K562 (cell line): ENCODE measurements at regions not wholly inside any gene's neighbourhood (a gene's known extent, or its start where the extent isn't known, plus 50 kb on each side); places are given as distances from the start of the nearest gene placed in this dataset.

Experiments
- ATAC-seq: fragments of 200-7000 bp; cut with Tn5 transposase; 3 replicates; pipeline ENCODE4 v1.9.1; 2020; ENCODE audit warnings: moderate library complexity
- BruUV-seq: library from RNA; stranded (reverse); fragments of 400-500 nt; replicated peaks from 2 replicates; lab custom pipeline; 2021; lab: Mats Ljungman, UMichigan
- CTCF ChIA-PET: fragments of 300-600 bp; formaldehyde crosslinking; extraction: SDS; loops from one replicate; lab custom pipeline; 2021; ENCODE audit warnings: low intra/inter-chr PET ratio; lab: Yijun Ruan, JAX
- POLR2A ChIA-PET: fragments of 300-600, 350-650 bp; sonication (Branson Sonifier 250); formaldehyde crosslinking; extraction: SDS; loops from one replicate; lab custom pipeline; 2021; ENCODE audit warnings: antibody characterized with exemption, inconsistent platforms; lab: Yijun Ruan, JAX
- DNase-seq, 4 experiments: peaks; one replicate each; pipeline versions ENCODE4 v3.0.0 to v3.0.0-alpha.2; 2011 to 2018; ENCODE audit warnings: low spot score in 3 of 4, mixed read lengths in 3 of 4; ENCODE audit errors: extremely low read depth in 1 of 4
- FAIRE-seq: peaks from 2 replicates; lab custom pipeline; 2011; peaks lifted over from hg19 to GRCh38; lab: Jason Lieb, UNC
- H2AFZ ChIP-seq: 2 replicates; pipeline ENCODE4 v1.6.0; 2011; ENCODE audit warnings: low read depth, low read length, control low read depth, inconsistent platforms
- H3K27ac ChIP-seq: fragments of 200-600 bp; 3 replicates; pipeline ENCODE4 v1.8.0; 2011; ENCODE audit warnings: low read depth, mild to moderate bottlenecking, control low read depth, inconsistent platforms, low read length, moderate library complexity, mixed read lengths; ENCODE audit errors: extremely low read depth
- H3K27me3 ChIP-seq, 2 experiments: fragments of 300-600 bp in 1 of 2; 2 replicates in 1 of 2; 3 replicates in 1 of 2; pipeline versions ENCODE4 v1.6.0 to v1.8.0; 2011; ENCODE audit warnings: inconsistent platforms in 2 of 2, low read length in 2 of 2, mild to moderate bottlenecking in 1 of 2, mixed read lengths in 1 of 2, moderate library complexity in 1 of 2; ENCODE audit not compliant: control insufficient read depth in 2 of 2, insufficient read depth in 2 of 2
- H3K36me3 ChIP-seq: fragments of 300-600 bp; 3 replicates; pipeline ENCODE4 v1.8.0; 2011; ENCODE audit warnings: mild to moderate bottlenecking, low read length, inconsistent platforms; ENCODE audit not compliant: control insufficient read depth, insufficient read depth
- H3K4me1 ChIP-seq, 2 experiments: fragments of 200-600 bp in 1 of 2; replicated peaks in 1 of 2; 2 replicates in 1 of 2; 3 replicates in 1 of 2; pipeline versions ENCODE4 v1.5.1 to v1.8.0; 2011; ENCODE audit warnings: inconsistent platforms in 2 of 2, low read length in 2 of 2, mild to moderate bottlenecking in 1 of 2, mixed read lengths in 1 of 2, moderate library complexity in 1 of 2; ENCODE audit not compliant: control insufficient read depth in 2 of 2, insufficient read depth in 2 of 2
- H3K4me2 ChIP-seq: 2 replicates; pipeline ENCODE4 v1.6.1; 2011; ENCODE audit warnings: low read length, control low read depth, inconsistent platforms, mixed read lengths; ENCODE audit not compliant: insufficient read depth
- H3K4me3 ChIP-seq: fragments of 200-600 bp; sonication (generic), shearing (Covaris generic); 2 replicates; pipeline ENCODE4 v1.5.1; 2016; ENCODE audit warnings: control low read depth, inconsistent platforms
- H3K79me2 ChIP-seq: fragments of 200-600 bp; 3 replicates; pipeline ENCODE4 v1.8.0; 2011; ENCODE audit warnings: low read length, inconsistent platforms; ENCODE audit not compliant: control insufficient read depth, insufficient read depth
- H3K9ac ChIP-seq, 2 experiments: 2 replicates each; pipeline versions ENCODE4 v1.6.0 to v1.6.1; 2011; ENCODE audit warnings: low read depth in 2 of 2, low read length in 2 of 2, control low read depth in 1 of 2, inconsistent platforms in 1 of 2, mild to moderate bottlenecking in 1 of 2, mixed read lengths in 1 of 2; ENCODE audit not compliant: insufficient read depth in 1 of 2
- H3K9me1 ChIP-seq: one replicate; pipeline ENCODE4 v1.6.0; 2011; ENCODE audit warnings: inconsistent platforms, mild to moderate bottlenecking, low read length, moderate library complexity; ENCODE audit not compliant: control insufficient read depth, insufficient read depth
- H3K9me3 ChIP-seq: replicated peaks from 2 replicates; pipeline ENCODE4 v1.5.1; 2011; ENCODE audit warnings: low read depth, low read length, inconsistent platforms; ENCODE audit not compliant: control insufficient read depth, insufficient read depth
- H4K20me1 ChIP-seq: replicated peaks from 2 replicates; pipeline ENCODE4 v1.6.1; 2011; ENCODE audit warnings: low read length, inconsistent platforms, mixed read lengths; ENCODE audit not compliant: control insufficient read depth, insufficient read depth
- LARP7 ChIP-seq: fragments of 450-650 bp; IDR thresholded peaks from 2 replicates; pipeline ENCODE4 v1.6.1; 2016
- NR3C1 ChIP-seq: sonication (generic); formaldehyde crosslinking; IDR thresholded peaks from 2 replicates; pipeline ENCODE4 v1.8.1; 2022; ENCODE audit warnings: missing genetic modification reagents
- POLR2AphosphoS5 ChIP-seq: IDR thresholded peaks from 2 replicates; pipeline ENCODE4 v1.6.1; 2011; ENCODE audit warnings: mild to moderate bottlenecking, low read depth, low read length, moderate library complexity; ENCODE audit not compliant: control insufficient read depth, insufficient read depth
- SIN3A ChIP-seq, 2 experiments: fragments of 150-350 bp in 1 of 2; IDR thresholded peaks; 2 replicates each; pipeline ENCODE4 v1.6.1; 2011 to 2016; ENCODE audit warnings: borderline replicate concordance in 2 of 2, low read depth in 2 of 2, low read length in 2 of 2, mild to moderate bottlenecking in 2 of 2, moderate library complexity in 2 of 2; ENCODE audit not compliant: control insufficient read depth in 1 of 2
- SMARCB1 ChIP-seq: IDR thresholded peaks from 2 replicates; pipeline ENCODE4 v1.6.1; 2011; ENCODE audit warnings: improper control_type of control experiment, low read depth; ENCODE audit not compliant: insufficient read length
- TCF7 ChIP-seq: sonication (generic); IDR thresholded peaks from 2 replicates; pipeline ENCODE4 v1.6.1; 2016; ENCODE audit warnings: antibody characterized with exemption, borderline replicate concordance
- ZEB2 ChIP-seq: fragments of 450-650 bp; IDR thresholded peaks from 2 replicates; pipeline ENCODE4 v1.6.1; 2016
- ZKSCAN8 ChIP-seq: fragments of 200-800 bp; sonication (Bioruptor generic); IDR thresholded peaks from 2 replicates; pipeline ENCODE4 v1.6.1; 2016; ENCODE audit warnings: missing genetic modification characterization, missing compliant biosample characterization
- ZSCAN32 ChIP-seq: fragments of 450-650 bp; formaldehyde crosslinking; IDR thresholded peaks from 2 replicates; pipeline ENCODE4 v1.4.0; 2020; ENCODE audit warnings: mild to moderate bottlenecking, moderate library complexity
- WGBS: fragments of 100-300 bp; shearing (Covaris generic); methylation state at CpG from one replicate; pipeline ENCODE4 v1.1.6; 2016; ENCODE audit warnings: low coverage, mixed read lengths; ENCODE audit not compliant: insufficient coverage; ENCODE audit errors: missing lambda C conversion rate; 5-methylcytosine and 5-hydroxymethylcytosine counted together
- in situ Hi-C: fragments of 300-500 bp; cut with MboI; formaldehyde crosslinking; loops from 4 replicates; pipeline ENCODE4 v1.15.0; 2018; ENCODE audit warnings: inconsistent platforms, mixed read lengths
- intact Hi-C: fragments of 100-400 bp; cut with micrococcal nuclease; formaldehyde crosslinking; loops from 2 replicates; pipeline ENCODE4 v1.14.2; 2022
- TF ChIP-seq, protein P1 (sequence below): fragments of 250-450 bp; sonication (Bioruptor Pico); IDR thresholded peaks from 2 replicates; pipeline ENCODE4 v1.8.0; 2022; ENCODE audit warnings: inconsistent platforms, mild to moderate bottlenecking, moderate library complexity, borderline replicate concordance
- TF ChIP-seq, protein P2 (sequence below): fragments of 250-450 bp; sonication (Bioruptor Pico); IDR thresholded peaks from 2 replicates; pipeline ENCODE4 v1.4.0; 2020; ENCODE audit warnings: mild to moderate bottlenecking, moderate library complexity
- TF ChIP-seq, protein P3 (sequence below): fragments of 450-650 bp; IDR thresholded peaks from 2 replicates; pipeline ENCODE4 v1.6.1; 2016
- TF ChIP-seq, protein P4 (sequence below): IDR thresholded peaks from 2 replicates; pipeline ENCODE4 v1.6.1; 2014; ENCODE audit warnings: antibody characterized with exemption
- TF ChIP-seq, protein P5 (sequence below): fragments of 450-650 bp; formaldehyde crosslinking; IDR thresholded peaks from 2 replicates; pipeline ENCODE4 v1.4.0; 2020; ENCODE audit warnings: mild to moderate bottlenecking, moderate library complexity

DNA sequence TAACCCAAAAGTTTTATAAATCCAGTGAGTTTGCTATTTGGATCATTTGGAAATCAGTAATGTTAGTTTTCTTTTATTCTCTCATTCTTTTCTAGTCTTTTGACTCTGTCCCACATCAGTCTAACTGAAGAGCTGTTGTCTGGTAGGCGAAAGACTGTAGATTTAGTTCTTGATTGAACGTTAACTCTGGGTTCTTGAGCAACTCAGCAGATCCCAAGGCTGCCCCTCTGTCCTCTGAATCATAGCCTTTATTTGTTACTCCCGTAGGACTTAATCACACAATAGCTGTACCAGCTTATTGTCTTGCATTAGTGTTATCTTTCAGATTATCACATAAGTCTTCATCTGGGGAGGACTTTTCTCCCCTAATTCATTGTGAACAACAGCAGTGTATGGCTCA, 119.3 kb upstream of the TOM1L1 start:
- H3K27me3 ChIP-seq, result no peaks in the 10 kb centered on the region
- POLR2A ChIA-PET, result no interaction called here
- no peaks in the 10 kb centered on the region for H3K79me2 ChIP-seq
- ATAC-seq (no peak), DNase-seq (no peak), FAIRE-seq (no peak)
- no peaks in the 10 kb centered on the region for H3K9me1 ChIP-seq
- intact Hi-C loops, result no loop called here
- no peak overlapping the region for H3K4me2 ChIP-seq
- no peaks in the 10 kb centered on the region for H3K36me3 ChIP-seq
- no peak overlapping the region for H3K4me3 ChIP-seq
- CTCF ChIA-PET, result no interaction called here
- no peaks in the 10 kb centered on the region for H3K9me3 ChIP-seq
- H4K20me1 ChIP-seq, result no peaks in the 10 kb centered on the region
- H3K4me1 ChIP-seq, result no peaks in the 10 kb centered on the region
- in situ Hi-C loops, result no loop called here
- no peak overlapping the region for H3K9ac ChIP-seq
- 0% methylated on average over 3 of the region's 3 CpGs for WGBS
- BruUV-seq, result no TSS peak
- no peak overlapping the region for H3K27ac ChIP-seq
- H2AFZ ChIP-seq, result no peak overlapping the region
- TF ChIP-seq NR3C1 (CRISPR knock-in tag) (no peak), SMARCB1 (no peak), ZSCAN32 (CRISPR knock-in tag) (no peak), POLR2AphosphoS5 (no peak), ZKSCAN8 (CRISPR knock-in tag) (no peak), ZEB2 (no peak), TCF7 (no peak), LARP7 (no peak), SIN3A (IDR thresholded peaks at IDR 0.05; ENCODE audit: borderline replicate concordance in 2 of 2, control insufficient read depth in 1 of 2, low read depth in 2 of 2, low read length in 2 of 2) (no peak)
- TF ChIP-seq, protein P1, sequence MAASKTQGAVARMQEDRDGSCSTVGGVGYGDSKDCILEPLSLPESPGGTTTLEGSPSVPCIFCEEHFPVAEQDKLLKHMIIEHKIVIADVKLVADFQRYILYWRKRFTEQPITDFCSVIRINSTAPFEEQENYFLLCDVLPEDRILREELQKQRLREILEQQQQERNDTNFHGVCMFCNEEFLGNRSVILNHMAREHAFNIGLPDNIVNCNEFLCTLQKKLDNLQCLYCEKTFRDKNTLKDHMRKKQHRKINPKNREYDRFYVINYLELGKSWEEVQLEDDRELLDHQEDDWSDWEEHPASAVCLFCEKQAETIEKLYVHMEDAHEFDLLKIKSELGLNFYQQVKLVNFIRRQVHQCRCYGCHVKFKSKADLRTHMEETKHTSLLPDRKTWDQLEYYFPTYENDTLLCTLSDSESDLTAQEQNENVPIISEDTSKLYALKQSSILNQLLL (CRISPR knock-in tag), result no peak
- TF ChIP-seq, protein P2, sequence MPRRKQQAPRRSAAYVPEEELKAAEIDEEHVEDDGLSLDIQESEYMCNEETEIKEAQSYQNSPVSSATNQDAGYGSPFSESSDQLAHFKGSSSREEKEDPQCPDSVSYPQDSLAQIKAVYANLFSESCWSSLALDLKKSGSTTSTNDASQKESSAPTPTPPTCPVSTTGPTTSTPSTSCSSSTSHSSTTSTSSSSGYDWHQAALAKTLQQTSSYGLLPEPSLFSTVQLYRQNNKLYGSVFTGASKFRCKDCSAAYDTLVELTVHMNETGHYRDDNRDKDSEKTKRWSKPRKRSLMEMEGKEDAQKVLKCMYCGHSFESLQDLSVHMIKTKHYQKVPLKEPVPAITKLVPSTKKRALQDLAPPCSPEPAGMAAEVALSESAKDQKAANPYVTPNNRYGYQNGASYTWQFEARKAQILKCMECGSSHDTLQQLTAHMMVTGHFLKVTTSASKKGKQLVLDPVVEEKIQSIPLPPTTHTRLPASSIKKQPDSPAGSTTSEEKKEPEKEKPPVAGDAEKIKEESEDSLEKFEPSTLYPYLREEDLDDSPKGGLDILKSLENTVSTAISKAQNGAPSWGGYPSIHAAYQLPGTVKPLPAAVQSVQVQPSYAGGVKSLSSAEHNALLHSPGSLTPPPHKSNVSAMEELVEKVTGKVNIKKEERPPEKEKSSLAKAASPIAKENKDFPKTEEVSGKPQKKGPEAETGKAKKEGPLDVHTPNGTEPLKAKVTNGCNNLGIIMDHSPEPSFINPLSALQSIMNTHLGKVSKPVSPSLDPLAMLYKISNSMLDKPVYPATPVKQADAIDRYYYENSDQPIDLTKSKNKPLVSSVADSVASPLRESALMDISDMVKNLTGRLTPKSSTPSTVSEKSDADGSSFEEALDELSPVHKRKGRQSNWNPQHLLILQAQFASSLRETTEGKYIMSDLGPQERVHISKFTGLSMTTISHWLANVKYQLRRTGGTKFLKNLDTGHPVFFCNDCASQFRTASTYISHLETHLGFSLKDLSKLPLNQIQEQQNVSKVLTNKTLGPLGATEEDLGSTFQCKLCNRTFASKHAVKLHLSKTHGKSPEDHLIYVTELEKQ (CRISPR knock-in tag), result no peak
- TF ChIP-seq, protein P3, sequence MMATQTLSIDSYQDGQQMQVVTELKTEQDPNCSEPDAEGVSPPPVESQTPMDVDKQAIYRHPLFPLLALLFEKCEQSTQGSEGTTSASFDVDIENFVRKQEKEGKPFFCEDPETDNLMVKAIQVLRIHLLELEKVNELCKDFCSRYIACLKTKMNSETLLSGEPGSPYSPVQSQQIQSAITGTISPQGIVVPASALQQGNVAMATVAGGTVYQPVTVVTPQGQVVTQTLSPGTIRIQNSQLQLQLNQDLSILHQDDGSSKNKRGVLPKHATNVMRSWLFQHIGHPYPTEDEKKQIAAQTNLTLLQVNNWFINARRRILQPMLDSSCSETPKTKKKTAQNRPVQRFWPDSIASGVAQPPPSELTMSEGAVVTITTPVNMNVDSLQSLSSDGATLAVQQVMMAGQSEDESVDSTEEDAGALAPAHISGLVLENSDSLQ, result no peak
- TF ChIP-seq, protein P4, sequence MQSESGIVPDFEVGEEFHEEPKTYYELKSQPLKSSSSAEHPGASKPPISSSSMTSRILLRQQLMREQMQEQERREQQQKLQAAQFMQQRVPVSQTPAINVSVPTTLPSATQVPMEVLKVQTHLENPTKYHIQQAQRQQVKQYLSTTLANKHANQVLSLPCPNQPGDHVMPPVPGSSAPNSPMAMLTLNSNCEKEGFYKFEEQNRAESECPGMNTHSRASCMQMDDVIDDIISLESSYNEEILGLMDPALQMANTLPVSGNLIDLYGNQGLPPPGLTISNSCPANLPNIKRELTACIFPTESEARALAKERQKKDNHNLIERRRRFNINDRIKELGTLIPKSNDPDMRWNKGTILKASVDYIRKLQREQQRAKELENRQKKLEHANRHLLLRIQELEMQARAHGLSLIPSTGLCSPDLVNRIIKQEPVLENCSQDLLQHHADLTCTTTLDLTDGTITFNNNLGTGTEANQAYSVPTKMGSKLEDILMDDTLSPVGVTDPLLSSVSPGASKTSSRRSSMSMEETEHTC, result no peak
- TF ChIP-seq, protein P5, sequence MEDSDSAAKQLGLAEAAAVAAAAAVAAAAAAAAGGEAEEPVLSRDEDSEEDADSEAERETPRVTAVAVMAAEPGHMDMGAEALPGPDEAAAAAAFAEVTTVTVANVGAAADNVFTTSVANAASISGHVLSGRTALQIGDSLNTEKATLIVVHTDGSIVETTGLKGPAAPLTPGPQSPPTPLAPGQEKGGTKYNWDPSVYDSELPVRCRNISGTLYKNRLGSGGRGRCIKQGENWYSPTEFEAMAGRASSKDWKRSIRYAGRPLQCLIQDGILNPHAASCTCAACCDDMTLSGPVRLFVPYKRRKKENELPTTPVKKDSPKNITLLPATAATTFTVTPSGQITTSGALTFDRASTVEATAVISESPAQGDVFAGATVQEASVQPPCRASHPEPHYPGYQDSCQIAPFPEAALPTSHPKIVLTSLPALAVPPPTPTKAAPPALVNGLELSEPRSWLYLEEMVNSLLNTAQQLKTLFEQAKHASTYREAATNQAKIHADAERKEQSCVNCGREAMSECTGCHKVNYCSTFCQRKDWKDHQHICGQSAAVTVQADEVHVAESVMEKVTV (CRISPR knock-in tag), result no peak
